ENCODE measurements at regions not wholly inside any gene's neighbourhood (a gene's known extent, or its start where the extent isn't known, plus 50 kb on each side); places are given as distances from the start of the nearest gene placed in this dataset.

DNA sequence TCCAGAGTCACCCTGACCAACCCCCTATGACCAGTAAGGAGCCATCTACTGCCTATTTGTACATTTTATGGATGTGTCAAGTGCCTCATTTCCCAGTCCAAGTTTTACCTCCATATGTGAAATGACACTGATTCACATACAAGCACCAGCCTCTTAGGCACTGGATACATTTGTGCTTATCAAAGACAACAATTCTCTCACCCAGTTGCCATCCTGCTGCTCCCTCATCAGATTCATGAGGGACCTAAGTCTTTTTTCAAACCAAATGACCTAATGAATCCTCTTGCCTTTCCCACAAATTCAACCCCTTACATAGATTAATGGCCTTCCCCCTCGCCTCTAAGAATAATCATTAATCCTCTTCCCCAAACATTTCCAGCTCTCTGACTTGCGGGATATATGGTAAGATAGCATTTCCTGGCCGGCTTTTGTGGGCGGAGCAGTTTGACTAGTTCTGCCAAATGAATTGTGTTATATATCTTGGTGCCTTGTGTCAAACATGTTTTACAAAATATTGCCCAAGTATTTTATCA, 233.9 kb downstream of the ARAP2 start:
- ATAC-seq: no peak
- H3K79me2 ChIP-seq (ENCODE audit: insufficient read depth, low read length): no peaks in the 10 kb centered on the region
- CTCF ChIA-PET: no interaction called here
- H3K4me2 ChIP-seq (ENCODE audit: low read length): no peak overlapping the region
- intact Hi-C loops (cut with micrococcal nuclease): no loop called here
- no peak overlapping the region for H3K9ac ChIP-seq (ENCODE audit: low read length)
- no peaks in the 10 kb centered on the region for H3K27me3 ChIP-seq (ENCODE audit: insufficient read depth, low read length)
- no peaks in the 10 kb centered on the region for H3K36me3 ChIP-seq (ENCODE audit: control insufficient read depth in 1 of 2, insufficient read depth in 2 of 2, low read length in 2 of 2)
- DNase-seq (ENCODE audit: low read depth, low spot score): no peak
- H3K9me3 ChIP-seq (ENCODE audit: control insufficient read depth in 1 of 2, insufficient read depth in 1 of 2, low read depth in 1 of 2, low read length in 2 of 2): no peaks in the 10 kb centered on the region
- RAD21 ChIA-PET (ENCODE audit: low non-redundant PET in 1 of 2, low total read pairs in 2 of 2, uncharacterized antibody in 2 of 2, unreplicated experiment in 2 of 2): no interaction called here
- H3K4me1 ChIP-seq (ENCODE audit: control insufficient read depth in 1 of 2, insufficient read depth in 2 of 2, low read length in 2 of 2): peaks cover 0 to 5% of the 10 kb centered on the region in 2 experiments; a peak in 1 of 4 replicates
- H3K27ac ChIP-seq (ENCODE audit: low read depth, low read length): no peak overlapping the region
- POLR2A ChIA-PET: no interaction called here
- no peak overlapping the region for H2AFZ ChIP-seq (ENCODE audit: low read depth, low read length, poor library complexity, severe bottlenecking)
- H4K20me1 ChIP-seq (ENCODE audit: insufficient read depth): no peaks in the 10 kb centered on the region
- BruUV-seq (replicated peaks): no TSS peak
- no peaks in the 10 kb centered on the region for H3K9me2 ChIP-seq (ENCODE audit: insufficient read depth)
- TF ChIP-seq ELF1 (IDR thresholded peaks at IDR 0.05; ENCODE audit: borderline replicate concordance, low read depth): no peak
- no peak for TF ChIP-seq POLR2A (IDR thresholded peaks at IDR 0.05; ENCODE audit: borderline replicate concordance, extremely low read depth, insufficient read depth, insufficient read length)
- no peak for TF ChIP-seq SRF (IDR thresholded peaks at IDR 0.05; ENCODE audit: low read depth)
- no peak for TF ChIP-seq TCF7L2 (IDR thresholded peaks at IDR 0.05; ENCODE audit: borderline replicate concordance, extremely low read depth, insufficient read depth, insufficient read length)
- TF ChIP-seq EGR1 (IDR thresholded peaks at IDR 0.05; ENCODE audit: low read depth): no peak
- TF ChIP-seq CBX3 (IDR thresholded peaks at IDR 0.05; ENCODE audit: low read depth): no peak
- TF ChIP-seq, protein P1, sequence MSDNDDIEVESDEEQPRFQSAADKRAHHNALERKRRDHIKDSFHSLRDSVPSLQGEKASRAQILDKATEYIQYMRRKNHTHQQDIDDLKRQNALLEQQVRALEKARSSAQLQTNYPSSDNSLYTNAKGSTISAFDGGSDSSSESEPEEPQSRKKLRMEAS (IDR thresholded peaks at IDR 0.05): no peak
- no peak for TF ChIP-seq JUND (IDR thresholded peaks at IDR 0.05)
- no peak for TF ChIP-seq EZH2phosphoT487 (IDR thresholded peaks at IDR 0.05; ENCODE audit: borderline replicate concordance)
- no peak for TF ChIP-seq FOSL1 (IDR thresholded peaks at IDR 0.05; ENCODE audit: low read depth)
- TF ChIP-seq RAD21 (IDR thresholded peaks at IDR 0.05; ENCODE audit: low read depth): no peak
- TF ChIP-seq, protein P2, sequence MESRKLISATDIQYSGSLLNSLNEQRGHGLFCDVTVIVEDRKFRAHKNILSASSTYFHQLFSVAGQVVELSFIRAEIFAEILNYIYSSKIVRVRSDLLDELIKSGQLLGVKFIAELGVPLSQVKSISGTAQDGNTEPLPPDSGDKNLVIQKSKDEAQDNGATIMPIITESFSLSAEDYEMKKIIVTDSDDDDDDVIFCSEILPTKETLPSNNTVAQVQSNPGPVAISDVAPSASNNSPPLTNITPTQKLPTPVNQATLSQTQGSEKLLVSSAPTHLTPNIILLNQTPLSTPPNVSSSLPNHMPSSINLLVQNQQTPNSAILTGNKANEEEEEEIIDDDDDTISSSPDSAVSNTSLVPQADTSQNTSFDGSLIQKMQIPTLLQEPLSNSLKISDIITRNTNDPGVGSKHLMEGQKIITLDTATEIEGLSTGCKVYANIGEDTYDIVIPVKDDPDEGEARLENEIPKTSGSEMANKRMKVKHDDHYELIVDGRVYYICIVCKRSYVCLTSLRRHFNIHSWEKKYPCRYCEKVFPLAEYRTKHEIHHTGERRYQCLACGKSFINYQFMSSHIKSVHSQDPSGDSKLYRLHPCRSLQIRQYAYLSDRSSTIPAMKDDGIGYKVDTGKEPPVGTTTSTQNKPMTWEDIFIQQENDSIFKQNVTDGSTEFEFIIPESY (IDR thresholded peaks at IDR 0.05; ENCODE audit: extremely low read depth, insufficient replicate concordance, low read length): no peak
- TF ChIP-seq, protein P3, sequence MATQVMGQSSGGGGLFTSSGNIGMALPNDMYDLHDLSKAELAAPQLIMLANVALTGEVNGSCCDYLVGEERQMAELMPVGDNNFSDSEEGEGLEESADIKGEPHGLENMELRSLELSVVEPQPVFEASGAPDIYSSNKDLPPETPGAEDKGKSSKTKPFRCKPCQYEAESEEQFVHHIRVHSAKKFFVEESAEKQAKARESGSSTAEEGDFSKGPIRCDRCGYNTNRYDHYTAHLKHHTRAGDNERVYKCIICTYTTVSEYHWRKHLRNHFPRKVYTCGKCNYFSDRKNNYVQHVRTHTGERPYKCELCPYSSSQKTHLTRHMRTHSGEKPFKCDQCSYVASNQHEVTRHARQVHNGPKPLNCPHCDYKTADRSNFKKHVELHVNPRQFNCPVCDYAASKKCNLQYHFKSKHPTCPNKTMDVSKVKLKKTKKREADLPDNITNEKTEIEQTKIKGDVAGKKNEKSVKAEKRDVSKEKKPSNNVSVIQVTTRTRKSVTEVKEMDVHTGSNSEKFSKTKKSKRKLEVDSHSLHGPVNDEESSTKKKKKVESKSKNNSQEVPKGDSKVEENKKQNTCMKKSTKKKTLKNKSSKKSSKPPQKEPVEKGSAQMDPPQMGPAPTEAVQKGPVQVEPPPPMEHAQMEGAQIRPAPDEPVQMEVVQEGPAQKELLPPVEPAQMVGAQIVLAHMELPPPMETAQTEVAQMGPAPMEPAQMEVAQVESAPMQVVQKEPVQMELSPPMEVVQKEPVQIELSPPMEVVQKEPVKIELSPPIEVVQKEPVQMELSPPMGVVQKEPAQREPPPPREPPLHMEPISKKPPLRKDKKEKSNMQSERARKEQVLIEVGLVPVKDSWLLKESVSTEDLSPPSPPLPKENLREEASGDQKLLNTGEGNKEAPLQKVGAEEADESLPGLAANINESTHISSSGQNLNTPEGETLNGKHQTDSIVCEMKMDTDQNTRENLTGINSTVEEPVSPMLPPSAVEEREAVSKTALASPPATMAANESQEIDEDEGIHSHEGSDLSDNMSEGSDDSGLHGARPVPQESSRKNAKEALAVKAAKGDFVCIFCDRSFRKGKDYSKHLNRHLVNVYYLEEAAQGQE (IDR thresholded peaks at IDR 0.05; ENCODE audit: low read depth): no peak
- TF ChIP-seq EZH2 (IDR thresholded peaks at IDR 0.05): no peak
- TF ChIP-seq CEBPB (IDR thresholded peaks at IDR 0.05; ENCODE audit: low read depth): no peak
- no peak for TF ChIP-seq SIN3A (IDR thresholded peaks at IDR 0.05; ENCODE audit: low read depth)
- no peak for TF ChIP-seq SP1 (IDR thresholded peaks at IDR 0.05; ENCODE audit: low read depth)
- H3K4me3 ChIP-seq (replicated peaks in 1 of 2; ENCODE audit: low read depth in 1 of 2, low read length in 2 of 2): no peak overlapping the region

All from HCT116 (cell line).